OCI-LY1 (cell line): ENCODE measurements at regions not wholly inside any gene's neighbourhood (a gene's known extent, or its start where the extent isn't known, plus 50 kb on each side); places are given as distances from the start of the nearest gene placed in this dataset.
"Not testable (repeated sequence)": the region's sequence is repeated elsewhere in the genome, so short reads cannot be mapped to it uniquely, and the experiment has no call there.

Experiments used
- EZH2 ChIP-seq: fragments of 200-600 bp; sonication (generic), shearing (Covaris generic); IDR thresholded peaks from 2 replicates; pipeline ENCODE4 v1.8.0; 2017; ENCODE audit warnings: borderline replicate concordance, mixed run types, mild to moderate bottlenecking, antibody characterized with exemption, low read length, moderate library complexity, mixed read lengths
- TF ChIP-seq, protein P1 (sequence below): fragments of 200-600 bp; sonication (generic), shearing (Covaris generic); IDR thresholded peaks from 2 replicates; pipeline ENCODE4 v1.5.1; 2017; ENCODE audit warnings: mild to moderate bottlenecking, antibody characterized with exemption, low read length, moderate library complexity, mixed read lengths

DNA sequence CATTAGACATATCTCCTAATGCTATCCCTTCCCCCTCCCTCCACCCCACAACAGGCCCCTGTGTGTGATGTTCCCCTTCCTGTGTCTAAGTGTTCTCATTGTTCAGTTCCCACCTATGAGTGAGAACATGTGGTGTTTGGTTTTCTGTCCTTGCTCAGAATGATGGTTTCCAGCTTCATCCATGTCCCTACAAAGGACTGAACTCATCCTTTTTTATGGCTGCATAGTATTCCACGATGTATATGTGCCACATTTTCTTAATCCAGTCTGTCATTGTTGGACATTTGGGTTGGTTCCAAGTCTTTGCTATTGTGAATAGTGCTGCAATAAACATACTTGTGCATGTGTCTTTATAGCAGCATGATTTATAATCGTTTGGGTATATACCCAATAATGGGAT lies 71.2 kb upstream of the ZNF519 start:
- TF ChIP-seq, protein P1, sequence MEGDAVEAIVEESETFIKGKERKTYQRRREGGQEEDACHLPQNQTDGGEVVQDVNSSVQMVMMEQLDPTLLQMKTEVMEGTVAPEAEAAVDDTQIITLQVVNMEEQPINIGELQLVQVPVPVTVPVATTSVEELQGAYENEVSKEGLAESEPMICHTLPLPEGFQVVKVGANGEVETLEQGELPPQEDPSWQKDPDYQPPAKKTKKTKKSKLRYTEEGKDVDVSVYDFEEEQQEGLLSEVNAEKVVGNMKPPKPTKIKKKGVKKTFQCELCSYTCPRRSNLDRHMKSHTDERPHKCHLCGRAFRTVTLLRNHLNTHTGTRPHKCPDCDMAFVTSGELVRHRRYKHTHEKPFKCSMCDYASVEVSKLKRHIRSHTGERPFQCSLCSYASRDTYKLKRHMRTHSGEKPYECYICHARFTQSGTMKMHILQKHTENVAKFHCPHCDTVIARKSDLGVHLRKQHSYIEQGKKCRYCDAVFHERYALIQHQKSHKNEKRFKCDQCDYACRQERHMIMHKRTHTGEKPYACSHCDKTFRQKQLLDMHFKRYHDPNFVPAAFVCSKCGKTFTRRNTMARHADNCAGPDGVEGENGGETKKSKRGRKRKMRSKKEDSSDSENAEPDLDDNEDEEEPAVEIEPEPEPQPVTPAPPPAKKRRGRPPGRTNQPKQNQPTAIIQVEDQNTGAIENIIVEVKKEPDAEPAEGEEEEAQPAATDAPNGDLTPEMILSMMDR = not testable (repeated sequence)
- not testable (repeated sequence) for TF ChIP-seq EZH2
